Stimulated activated CD4-positive, alpha-beta T cell treated with anti-CD3 and anti-CD28 coated beads, Interleukin-15, amount 100 ng/mL, for 1 hour (primary cell): ENCODE measurements at regions not wholly inside any gene's neighbourhood (a gene's known extent, or its start where the extent isn't known, plus 50 kb on each side); places are given as distances from the start of the nearest gene placed in this dataset.

Experiments
- DNase-seq, 2 donors: peaks; one replicate each; pipeline ENCODE4 v3.0.0-alpha.2; 2020; ENCODE audit warnings: low read depth in 1 of 2, low spot score in 1 of 2

DNA sequence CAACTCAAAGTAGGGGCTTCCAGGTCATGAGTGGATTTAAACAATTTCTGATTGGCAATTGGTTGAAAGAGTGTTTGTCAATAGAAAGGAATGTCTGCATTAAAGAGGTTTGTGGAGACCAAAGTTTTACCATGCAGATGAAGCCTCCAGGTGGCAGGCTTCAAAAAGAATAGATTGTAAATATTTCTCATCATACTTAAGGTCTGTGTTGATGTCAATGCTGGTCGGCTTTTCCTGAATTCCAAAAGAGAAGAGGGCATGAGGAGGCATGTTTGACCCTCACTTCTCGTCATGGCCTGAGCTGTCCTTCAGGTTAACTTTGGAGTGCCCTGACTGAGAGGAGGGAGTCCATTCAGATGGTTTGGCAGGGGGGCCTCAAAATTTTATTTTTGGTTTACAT is 125.4 kb upstream of the RFC3 start:
- no peak for DNase-seq

DNA sequence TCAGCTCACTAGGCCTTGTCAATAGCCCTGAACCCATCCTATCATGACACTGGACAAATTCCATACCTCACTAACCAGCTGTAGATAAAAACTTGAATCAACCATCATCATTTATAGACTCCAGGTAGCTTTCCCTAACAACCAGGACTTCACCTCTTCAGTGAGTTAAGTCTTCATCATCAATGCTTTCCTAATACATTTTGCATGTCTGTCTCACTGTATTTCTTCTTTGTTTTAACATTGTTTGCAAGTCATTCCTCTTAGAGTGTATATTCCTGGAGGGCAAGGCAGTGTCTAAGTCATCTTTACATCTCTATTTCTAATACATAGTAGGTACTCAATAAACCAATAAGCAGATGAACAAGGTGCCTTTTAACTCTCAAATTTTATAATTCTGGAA is 123.4 kb upstream of the RFC3 start:
- DNase-seq = no peak

DNA sequence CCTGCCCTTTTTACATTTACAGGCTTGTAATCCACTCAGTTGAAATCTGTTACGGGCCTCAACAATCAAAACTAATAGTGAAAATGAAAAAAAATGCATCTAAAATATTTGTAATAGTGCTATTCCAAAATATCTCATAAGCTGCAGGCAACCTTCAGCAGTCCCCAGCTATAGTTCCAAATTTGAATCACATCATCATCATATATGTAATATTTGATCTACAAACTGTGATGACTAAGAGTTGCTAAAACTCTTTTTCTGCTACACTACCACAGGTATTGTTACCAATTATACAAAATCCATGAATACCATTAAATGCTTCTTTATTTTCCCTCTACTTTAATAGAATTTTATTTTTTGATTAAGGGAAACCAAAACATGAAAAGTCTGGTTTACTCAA is 121.4 kb upstream of the RFC3 start:
- DNase-seq = no peak

GRCh38 chr13:33697926-33698325 is 120.0 kb upstream of the RFC3 start:
- DNase-seq = no peak

DNA sequence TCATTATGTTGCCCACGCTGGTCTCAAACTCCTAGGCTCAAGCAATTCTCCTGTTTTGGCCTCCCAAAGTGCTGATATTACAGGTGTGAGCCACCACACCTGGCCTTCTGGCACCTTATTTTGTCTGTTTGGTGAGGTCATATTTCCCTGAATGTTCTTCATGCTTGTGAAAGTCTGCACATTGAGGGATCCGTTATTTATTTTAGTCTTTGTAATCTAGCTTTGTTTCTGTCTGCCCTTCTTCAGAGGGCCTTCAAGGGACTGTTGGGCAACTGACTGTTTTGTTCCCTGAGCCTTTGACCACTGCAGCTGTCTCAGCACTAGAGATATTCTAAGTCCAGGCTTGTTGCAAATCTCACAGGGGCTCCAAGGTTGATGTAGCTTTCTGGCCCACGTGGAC is 110.5 kb upstream of the RFC3 start:
- DNase-seq = no peak

GRCh38 chr13:33710924-33711323 is 107.0 kb upstream of the RFC3 start:
- DNase-seq = no peak

GRCh38 chr13:33711436-33711835 is 106.5 kb upstream of the RFC3 start:
- no peak for DNase-seq

DNA sequence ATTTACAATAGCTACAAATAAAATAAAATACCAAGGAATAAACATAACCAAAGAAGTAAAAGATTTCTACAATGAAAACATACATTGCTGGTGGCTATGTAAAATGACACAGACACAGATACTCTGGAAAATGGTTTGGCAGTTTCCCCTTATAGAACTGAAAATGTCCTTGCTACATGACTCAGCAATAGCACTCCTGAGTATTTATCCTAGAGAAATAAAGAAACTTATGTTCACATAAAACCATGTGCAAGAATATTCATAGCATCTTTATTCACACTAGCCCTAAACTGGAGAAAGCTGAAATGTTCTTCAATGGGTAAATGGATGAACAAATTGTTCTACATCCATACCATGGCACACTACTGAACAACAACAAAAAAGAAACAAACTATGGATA is 100.2 kb upstream of the RFC3 start:
- DNase-seq = no peak

DNA sequence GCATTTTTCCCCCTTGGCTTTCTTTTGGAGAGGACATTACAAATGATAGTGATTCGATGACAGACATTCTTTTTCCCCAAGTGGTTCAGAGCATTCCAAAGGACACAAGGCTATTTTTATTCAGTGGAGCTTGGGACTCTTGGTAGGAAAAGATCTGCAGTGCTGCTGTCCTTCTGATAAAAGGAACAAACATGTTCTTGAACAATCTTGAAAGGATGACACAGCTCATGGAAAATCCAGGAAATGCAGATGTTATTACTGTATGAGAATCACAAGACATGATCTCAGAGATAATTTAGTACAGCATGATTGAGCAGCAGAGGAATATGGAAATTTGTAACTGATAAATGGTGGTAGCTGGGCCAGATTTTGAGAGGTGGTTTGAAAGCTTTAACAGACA is 96.2 kb upstream of the RFC3 start:
- no peak for DNase-seq

- DNase-seq = no peak
Observed at GRCh38 chr13:33722216-33722915, 95.6 kb upstream of the RFC3 start.

DNA sequence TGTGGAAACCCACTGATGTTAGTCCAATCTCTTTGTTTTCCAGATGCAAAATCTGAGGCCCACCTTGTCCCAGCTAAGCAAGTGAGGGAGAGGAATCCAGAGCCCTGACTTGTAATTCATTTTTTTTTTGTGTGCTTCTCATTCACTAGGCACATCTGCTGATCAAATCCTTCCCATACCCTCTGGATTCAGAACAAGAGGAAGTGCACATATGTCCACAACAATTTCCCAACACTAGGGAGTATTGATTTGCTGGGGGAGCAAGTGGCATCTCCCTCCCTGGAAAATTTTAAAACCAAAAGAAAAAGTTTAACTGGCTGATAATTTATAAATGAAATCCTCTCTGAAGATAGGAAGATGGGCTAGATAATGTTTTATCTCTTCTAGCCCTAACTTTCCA is 94.6 kb upstream of the RFC3 start:
- no peak for DNase-seq

- DNase-seq = peak; percentile 22 to 41
Observed at GRCh38 chr13:33723772-33724435, 94.0 kb upstream of the RFC3 start.

GRCh38 chr13:33725340-33725739 is 92.6 kb upstream of the RFC3 start:
- DNase-seq = no peak

GRCh38 chr13:33727297-33728083 is 90.5 kb upstream of the RFC3 start:
- no peak for DNase-seq

- no peak for DNase-seq
Observed at GRCh38 chr13:33728271-33729037, 89.5 kb upstream of the RFC3 start.

- DNase-seq = no peak
Observed at GRCh38 chr13:33730147-33730546, 87.8 kb upstream of the RFC3 start.

- no peak for DNase-seq
Observed at GRCh38 chr13:33730619-33731018, 87.3 kb upstream of the RFC3 start.

GRCh38 chr13:33735276-33735675 is 82.7 kb upstream of the RFC3 start:
- DNase-seq = no peak

DNA sequence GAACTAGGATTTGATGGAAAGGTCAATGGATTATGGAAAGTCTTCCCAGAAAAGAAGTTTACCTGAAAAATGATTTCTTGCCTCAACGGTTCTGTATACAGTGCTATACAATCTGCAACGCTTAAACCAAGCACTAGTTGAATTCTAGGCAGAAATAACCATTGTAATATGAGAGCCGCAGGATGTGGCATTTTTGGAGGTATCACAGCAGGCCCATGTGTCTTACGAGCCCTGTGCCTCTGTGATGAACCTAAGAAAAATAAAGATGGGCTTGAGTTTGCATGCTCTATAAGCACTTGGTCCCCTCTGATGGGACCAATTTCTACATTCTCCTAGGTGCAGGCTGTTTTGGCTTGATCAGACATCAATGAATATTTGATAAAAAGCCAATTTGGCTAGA is 78.7 kb upstream of the RFC3 start:
- DNase-seq = no peak

DNA sequence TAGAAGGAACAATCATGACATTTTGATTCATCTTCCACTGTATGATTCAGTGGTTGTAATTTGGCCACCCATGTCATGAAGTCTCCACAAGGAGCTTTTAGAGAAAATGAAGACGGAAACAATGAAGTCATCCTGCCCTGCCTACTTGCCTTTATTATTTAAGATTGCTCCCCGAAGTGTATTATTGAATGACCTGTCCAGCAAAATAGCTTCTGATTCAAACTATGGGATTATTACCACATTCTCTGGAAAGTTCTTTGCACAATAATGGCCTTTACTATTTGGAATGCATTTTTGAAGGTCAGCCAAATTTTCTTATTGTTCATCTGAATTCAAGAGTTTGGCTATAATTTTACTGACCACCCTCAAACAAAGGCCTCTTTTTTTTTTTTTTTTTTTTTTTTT is 77.8 kb upstream of the RFC3 start:
- no peak for DNase-seq

DNA sequence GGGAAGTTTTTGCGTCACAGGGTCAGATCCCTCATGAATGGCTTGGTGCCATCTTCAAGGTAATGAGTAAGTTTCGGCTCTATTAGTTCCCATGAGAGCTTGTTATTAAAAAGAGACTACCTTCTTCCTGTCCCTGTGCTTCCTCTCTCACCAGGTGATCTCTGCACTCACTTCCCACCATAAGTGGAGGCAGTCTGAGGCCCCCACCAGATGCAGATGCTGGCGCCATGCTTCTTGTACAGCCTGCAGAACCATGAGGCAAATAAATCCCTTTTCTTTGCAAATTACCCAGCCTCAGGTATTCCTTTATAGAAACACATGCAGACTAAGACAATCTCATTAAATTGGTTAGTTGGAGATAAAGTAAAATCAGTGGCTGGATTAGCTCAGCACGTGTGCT is 75.6 kb upstream of the RFC3 start:
- no peak for DNase-seq
